H9 (cell line): ENCODE measurements at regions not wholly inside any gene's neighbourhood (a gene's known extent, or its start where the extent isn't known, plus 50 kb on each side); places are given as distances from the start of the nearest gene placed in this dataset.

Experiments used
- DNase-seq: peaks from one replicate; pipeline ENCODE4 v3.0.0-alpha.2; 2017
- H2AFZ ChIP-seq: one replicate; pipeline ENCODE4 v1.6.1; 2013; ENCODE audit warnings: mild to moderate bottlenecking, low read length, control low read depth, moderate library complexity
- H2AK5ac ChIP-seq: 2 replicates; pipeline ENCODE4 v1.6.1; 2013; ENCODE audit warnings: low read length, control low read depth, mixed read lengths; ENCODE audit not compliant: insufficient read length
- H2BK120ac ChIP-seq: one replicate; pipeline ENCODE4 v1.6.1; 2013; ENCODE audit warnings: low read depth, mild to moderate bottlenecking, low read length, control low read depth, inconsistent platforms; ENCODE audit not compliant: poor library complexity, severe bottlenecking
- H2BK12ac ChIP-seq: 2 replicates; pipeline ENCODE4 v1.6.1; 2013; ENCODE audit warnings: low read length, control low read depth, mixed read lengths, low read depth; ENCODE audit not compliant: insufficient read length
- H2BK15ac ChIP-seq: 2 replicates; pipeline ENCODE4 v1.6.1; 2013; ENCODE audit warnings: low read depth, low read length, control low read depth
- H2BK20ac ChIP-seq: one replicate; pipeline ENCODE4 v1.6.1; 2013; ENCODE audit warnings: low read depth, mild to moderate bottlenecking, low read length, control low read depth, inconsistent platforms; ENCODE audit not compliant: poor library complexity, severe bottlenecking
- H2BK5ac ChIP-seq: 2 replicates; pipeline ENCODE4 v1.6.1; 2013; ENCODE audit warnings: low read length, control low read depth, mixed read lengths; ENCODE audit not compliant: insufficient read length
- H3K14ac ChIP-seq: 2 replicates; pipeline ENCODE4 v1.6.1; 2013; ENCODE audit warnings: low read length, control low read depth; ENCODE audit not compliant: insufficient read depth
- H3K18ac ChIP-seq: 2 replicates; pipeline ENCODE4 v1.6.1; 2013; ENCODE audit warnings: low read depth, mild to moderate bottlenecking, mixed read lengths, low read length, control low read depth; ENCODE audit not compliant: insufficient read length
- H3K23ac ChIP-seq: 2 replicates; pipeline ENCODE4 v1.6.1; 2013; ENCODE audit warnings: low read length, control low read depth, mixed read lengths, low read depth; ENCODE audit not compliant: insufficient read length
- H3K23me2 ChIP-seq: 2 replicates; pipeline ENCODE4 v1.6.1; 2013; ENCODE audit warnings: low read depth, mild to moderate bottlenecking, mixed read lengths, low read length, control low read depth; ENCODE audit not compliant: insufficient read length, poor library complexity, severe bottlenecking
- H3K27ac ChIP-seq: 2 replicates; pipeline ENCODE4 v1.5.1; 2013; ENCODE audit warnings: low read length, control low read depth, mixed read lengths, low read depth; ENCODE audit not compliant: insufficient read length
- H3K27me3 ChIP-seq: 2 replicates; pipeline ENCODE4 v1.6.1; 2013; ENCODE audit warnings: low read length, control low read depth, inconsistent platforms; ENCODE audit not compliant: insufficient read depth
- H3K4ac ChIP-seq: 2 replicates; pipeline ENCODE4 v1.6.1; 2013; ENCODE audit warnings: low read depth, mild to moderate bottlenecking, control low read depth, inconsistent platforms, low read length, moderate library complexity
- H3K4me1 ChIP-seq: 2 replicates; pipeline ENCODE4 v1.6.1; 2013; ENCODE audit warnings: low read length, control low read depth, inconsistent platforms; ENCODE audit not compliant: insufficient read depth
- H3K4me2 ChIP-seq: 2 replicates; pipeline ENCODE4 v1.6.1; 2013; ENCODE audit warnings: low read length, control low read depth, mixed read lengths; ENCODE audit not compliant: insufficient read length, insufficient read depth
- H3K56ac ChIP-seq: 2 replicates; pipeline ENCODE4 v1.6.1; 2013; ENCODE audit warnings: low read depth, mild to moderate bottlenecking, mixed read lengths, low read length, control low read depth; ENCODE audit not compliant: insufficient read length
- H3K79me1 ChIP-seq: 2 replicates; pipeline ENCODE4 v1.6.1; 2013; ENCODE audit warnings: low read depth, mild to moderate bottlenecking, moderate library complexity, low read length, control low read depth, inconsistent platforms; ENCODE audit not compliant: insufficient read depth, poor library complexity, severe bottlenecking
- H3K79me2 ChIP-seq: 2 replicates; pipeline ENCODE4 v1.6.1; 2013; ENCODE audit warnings: low read length, control low read depth, inconsistent platforms; ENCODE audit not compliant: insufficient read depth
- H3K9ac ChIP-seq: 2 replicates; pipeline ENCODE4 v1.6.1; 2013; ENCODE audit warnings: low read length, control low read depth, mixed read lengths; ENCODE audit not compliant: insufficient read length; ENCODE audit errors: extremely low read depth
- H3K9me3 ChIP-seq: one replicate; pipeline ENCODE4 v1.6.1; 2013; ENCODE audit warnings: low read depth, low read length, inconsistent platforms; ENCODE audit not compliant: control insufficient read depth
- H3T11ph ChIP-seq: one replicate; pipeline ENCODE4 v1.6.1; 2013; ENCODE audit warnings: mild to moderate bottlenecking, low read length, control low read depth, inconsistent platforms
- H4K20me1 ChIP-seq: one replicate; pipeline ENCODE4 v1.6.1; 2013; ENCODE audit not compliant: control insufficient read depth, insufficient read length, insufficient read depth
- H4K5ac ChIP-seq: 2 replicates; pipeline ENCODE4 v1.6.1; 2013; ENCODE audit warnings: low read depth, mild to moderate bottlenecking, mixed read lengths, low read length, control low read depth; ENCODE audit not compliant: insufficient read length
- H4K8ac ChIP-seq: replicated peaks from 2 replicates; pipeline ENCODE4 v1.6.1; 2013; ENCODE audit warnings: low read length, control low read depth, mixed read lengths, low read depth; ENCODE audit not compliant: insufficient read length
- H4K91ac ChIP-seq: 2 replicates; pipeline ENCODE4 v1.6.1; 2013; ENCODE audit warnings: low read depth, mild to moderate bottlenecking, moderate library complexity, mixed read lengths, low read length, control low read depth; ENCODE audit not compliant: insufficient read length
- H3K27ac Mint-ChIP-seq, 3 experiments: 2 replicates in 2 of 3; 3 replicates in 1 of 3; pipeline ENCODE4 v1.8.0; 2020 to 2021; ENCODE audit warnings: mixed read lengths in 3 of 3, mild to moderate bottlenecking in 1 of 3, moderate library complexity in 1 of 3
- H3K27me3 Mint-ChIP-seq: 2 replicates; pipeline ENCODE4 v1.8.0; 2021; ENCODE audit warnings: low read depth, mild to moderate bottlenecking, moderate library complexity, mixed read lengths
- H3K36me3 Mint-ChIP-seq, 3 experiments: 2 replicates in 2 of 3; 3 replicates in 1 of 3; pipeline ENCODE4 v1.8.0; 2020 to 2021; ENCODE audit warnings: low read depth in 3 of 3, mixed read lengths in 3 of 3; ENCODE audit not compliant: insufficient read depth in 1 of 3
- H3K4me1 Mint-ChIP-seq, 2 experiments: 2 replicates each; pipeline ENCODE4 v1.8.0; 2020; ENCODE audit warnings: mixed read lengths in 2 of 2
- H3K4me3 Mint-ChIP-seq, 2 experiments: 2 replicates in 1 of 2; 3 replicates in 1 of 2; pipeline ENCODE4 v1.8.0; 2020 to 2021; ENCODE audit warnings: mild to moderate bottlenecking in 2 of 2, mixed read lengths in 2 of 2, moderate library complexity in 1 of 2
- H3K9me3 Mint-ChIP-seq, 2 experiments: 2 replicates in 1 of 2; 3 replicates in 1 of 2; pipeline ENCODE4 v1.8.0; 2020; ENCODE audit warnings: mild to moderate bottlenecking in 2 of 2, mixed read lengths in 2 of 2, moderate library complexity in 1 of 2
- WGBS: extraction: QIAGEN DNeasy Blood & Tissue Kit; methylation state at CpG from one replicate; pipeline ENCODE4 v1.1.7; 2013; ENCODE audit warnings: missing lambda C conversion rate, low lambda C conversion rate, mixed read lengths; ENCODE audit not compliant: insufficient read length; ENCODE audit errors: extremely low coverage; 5-methylcytosine and 5-hydroxymethylcytosine counted together
- TF ChIP-seq, protein P1 (sequence below): fragments of 200-600 bp; sonication (generic); conservative IDR thresholded peaks from 3 replicates; pipeline ENCODE4 v1.8.0; 2021; ENCODE audit warnings: antibody characterized with exemption, mild to moderate bottlenecking

DNA sequence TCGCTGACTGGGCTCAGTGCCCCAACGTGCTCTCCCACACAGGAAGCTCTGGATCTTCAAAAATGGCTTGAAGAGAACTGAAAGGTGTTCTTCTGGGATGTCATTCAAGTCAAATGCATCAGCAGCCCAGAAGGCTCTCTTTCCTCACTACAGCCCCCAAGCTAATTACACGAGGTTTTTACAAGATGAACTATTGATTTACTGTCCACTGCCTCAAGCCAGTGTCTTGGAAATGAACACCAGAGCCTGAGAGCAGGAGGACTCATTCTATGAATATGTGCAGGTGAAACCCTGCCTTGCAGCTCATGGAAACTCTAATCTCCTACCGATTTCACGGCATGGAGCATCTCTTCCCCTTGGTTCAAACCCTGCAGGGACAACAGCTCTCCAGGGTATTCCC is 98.9 kb upstream of the CST7 start:
- Histone ChIP-seq H2AFZ (no peak overlapping the region), H4K20me1 (no peaks in the 10 kb centered on the region), H4K8ac (no peak overlapping the region), H3K9ac (no peak overlapping the region), H3K27me3 (no peaks in the 10 kb centered on the region), H3K4me2 (no peak overlapping the region), H3T11ph (no peak overlapping the region), H3K79me1 (no peaks in the 10 kb centered on the region), H3K23me2 (no peaks in the 10 kb centered on the region), H3K4me1 (no peaks in the 10 kb centered on the region), H3K14ac (no peak overlapping the region), H3K9me3 (peaks cover 13% of the 10 kb centered on the region), H3K79me2 (no peaks in the 10 kb centered on the region), H4K91ac (no peak overlapping the region), H2BK120ac (no peak overlapping the region), H2BK12ac (no peak overlapping the region), H3K27ac (no peak overlapping the region), H4K5ac (no peak overlapping the region), H3K4ac (no peak overlapping the region), H2BK20ac (no peak overlapping the region), H2AK5ac (no peak overlapping the region), H2BK5ac (no peak overlapping the region), H3K23ac (no peak overlapping the region), H2BK15ac (no peak overlapping the region), H3K18ac (no peak overlapping the region), H3K56ac (no peak overlapping the region)
- TF ChIP-seq, protein P1, sequence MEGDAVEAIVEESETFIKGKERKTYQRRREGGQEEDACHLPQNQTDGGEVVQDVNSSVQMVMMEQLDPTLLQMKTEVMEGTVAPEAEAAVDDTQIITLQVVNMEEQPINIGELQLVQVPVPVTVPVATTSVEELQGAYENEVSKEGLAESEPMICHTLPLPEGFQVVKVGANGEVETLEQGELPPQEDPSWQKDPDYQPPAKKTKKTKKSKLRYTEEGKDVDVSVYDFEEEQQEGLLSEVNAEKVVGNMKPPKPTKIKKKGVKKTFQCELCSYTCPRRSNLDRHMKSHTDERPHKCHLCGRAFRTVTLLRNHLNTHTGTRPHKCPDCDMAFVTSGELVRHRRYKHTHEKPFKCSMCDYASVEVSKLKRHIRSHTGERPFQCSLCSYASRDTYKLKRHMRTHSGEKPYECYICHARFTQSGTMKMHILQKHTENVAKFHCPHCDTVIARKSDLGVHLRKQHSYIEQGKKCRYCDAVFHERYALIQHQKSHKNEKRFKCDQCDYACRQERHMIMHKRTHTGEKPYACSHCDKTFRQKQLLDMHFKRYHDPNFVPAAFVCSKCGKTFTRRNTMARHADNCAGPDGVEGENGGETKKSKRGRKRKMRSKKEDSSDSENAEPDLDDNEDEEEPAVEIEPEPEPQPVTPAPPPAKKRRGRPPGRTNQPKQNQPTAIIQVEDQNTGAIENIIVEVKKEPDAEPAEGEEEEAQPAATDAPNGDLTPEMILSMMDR, result no peak
- Mint-ChIP-seq H3K36me3 (peaks cover 0 to 16% (median 4%) of the 10 kb centered on the region in 3 experiments; a peak in 5 of 7 replicates), H3K4me1 (no peaks in the 10 kb centered on the region), H3K27ac (no peak overlapping the region), H3K27me3 (peaks cover 12% of the 10 kb centered on the region), H3K4me3 (no peak overlapping the region), H3K9me3 (peaks cover 32 to 38% of the 10 kb centered on the region in 2 experiments)
- WGBS, result no CpG with 5 or more reads among the region's 5 CpGs
- no peak for DNase-seq
